HG03558 (cell line): ENCODE measurements at regions not wholly inside any gene's neighbourhood (a gene's known extent, or its start where the extent isn't known, plus 50 kb on each side); places are given as distances from the start of the nearest gene placed in this dataset.

ENCODE experiments used
- ATAC-seq: cut with Tn5 transposase; IDR thresholded peaks from one replicate; pipeline ENCODE4 v1.9.1; 2021; ENCODE audit warnings: moderate number of reproducible peaks; ENCODE audit not compliant: unreplicated experiment; ENCODE audit errors: extremely low read depth

- ATAC-seq = no peak
Measured at GRCh38 chr20:11354846-11355245, 562.8 kb upstream of the BTBD3 start.

GRCh38 chr20:11355345-11355744, 562.3 kb upstream of the BTBD3 start:
- no peak for ATAC-seq

DNA sequence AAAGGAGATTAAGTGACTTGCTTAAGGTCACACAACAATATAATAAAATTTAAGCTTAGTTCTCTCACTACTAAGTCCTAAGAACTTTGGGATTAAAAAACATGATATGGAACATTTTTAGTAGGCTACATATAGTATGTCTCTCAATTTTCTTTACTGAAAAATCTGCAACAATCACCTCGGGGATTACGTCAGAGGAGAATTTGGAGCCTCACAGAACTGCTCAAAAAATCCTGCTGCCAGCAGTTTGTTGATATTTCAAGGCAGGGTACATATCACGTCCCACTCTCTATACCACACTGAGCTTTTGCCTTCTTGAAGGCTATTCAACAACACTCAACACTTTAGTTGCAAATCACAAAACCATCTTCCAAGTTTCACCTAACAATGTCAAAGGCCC, 561.6 kb upstream of the BTBD3 start:
- ATAC-seq = no peak

GRCh38 chr20:11362450-11362849, 555.2 kb upstream of the BTBD3 start:
- ATAC-seq = no peak

GRCh38 chr20:11364736-11365135, 553.0 kb upstream of the BTBD3 start:
- no peak for ATAC-seq

DNA sequence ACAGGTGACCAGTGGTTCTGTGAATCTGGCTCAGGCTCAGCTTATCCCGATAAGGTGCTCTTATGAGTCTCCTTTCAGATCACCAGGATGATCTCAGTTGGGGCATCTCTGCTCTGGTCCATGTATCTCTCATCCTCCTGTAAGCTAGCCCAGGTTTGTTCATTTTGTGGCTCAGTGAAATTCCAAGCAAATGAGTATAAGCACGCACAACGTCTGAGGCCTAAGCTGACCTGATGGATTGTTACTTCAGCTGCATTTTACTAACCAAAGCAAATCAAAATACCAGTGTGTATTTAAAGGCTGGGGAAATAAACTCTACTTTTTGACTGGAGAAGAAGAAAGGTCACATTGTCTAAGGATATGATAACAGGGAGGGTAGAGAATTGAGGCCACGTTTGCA, 551.0 kb upstream of the BTBD3 start:
- ATAC-seq = no peak

GRCh38 chr20:11368499-11368898, 549.2 kb upstream of the BTBD3 start:
- ATAC-seq = no peak

GRCh38 chr20:11368965-11369711, 548.6 kb upstream of the BTBD3 start:
- ATAC-seq = no peak

GRCh38 chr20:11371831-11372230, 545.9 kb upstream of the BTBD3 start:
- no peak for ATAC-seq

DNA sequence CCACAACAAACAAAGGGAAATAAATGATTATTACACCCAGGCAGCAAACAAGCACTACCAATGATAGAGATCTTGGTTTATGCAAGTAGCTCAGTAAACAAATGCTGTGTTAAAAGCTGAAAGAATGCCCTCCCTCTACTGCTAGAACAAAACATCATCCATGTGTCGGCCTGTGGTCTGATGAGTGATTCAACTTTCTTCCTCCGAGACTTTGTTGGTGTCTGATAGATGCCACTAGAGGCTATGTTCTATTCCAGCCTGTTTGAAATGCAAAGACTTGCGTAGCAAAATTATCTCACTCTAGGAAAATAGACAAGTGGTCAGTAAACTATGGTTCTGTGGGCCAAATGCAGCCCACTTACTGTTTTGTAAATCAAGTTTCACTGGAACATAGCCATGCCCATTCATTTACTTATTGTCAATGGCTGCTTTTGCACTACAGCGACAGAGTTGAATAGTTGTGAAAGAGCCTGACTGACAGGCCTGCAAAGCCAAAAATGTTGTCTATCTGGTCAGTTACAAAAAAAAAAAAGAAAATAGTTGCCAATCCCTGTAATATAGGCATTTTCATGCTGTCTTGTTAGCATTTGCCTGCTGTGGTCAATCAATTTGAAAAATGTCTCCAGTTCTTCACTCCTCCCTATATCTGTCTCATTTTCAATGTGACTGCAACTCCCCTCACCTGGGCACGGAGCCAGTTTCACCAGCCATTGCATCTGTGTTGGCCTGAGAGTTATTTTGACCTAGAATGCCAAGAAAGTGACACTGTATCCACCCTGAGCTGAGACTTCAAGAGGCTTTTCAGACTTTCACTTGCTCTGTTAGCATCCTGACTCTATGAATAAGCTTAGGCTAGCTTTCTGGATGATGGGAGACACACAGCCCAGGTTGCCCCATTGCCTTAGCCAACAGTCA, 544.6 kb upstream of the BTBD3 start:
- no peak for ATAC-seq

- no peak for ATAC-seq
Measured at GRCh38 chr20:11375335-11375734, 542.4 kb upstream of the BTBD3 start.

DNA sequence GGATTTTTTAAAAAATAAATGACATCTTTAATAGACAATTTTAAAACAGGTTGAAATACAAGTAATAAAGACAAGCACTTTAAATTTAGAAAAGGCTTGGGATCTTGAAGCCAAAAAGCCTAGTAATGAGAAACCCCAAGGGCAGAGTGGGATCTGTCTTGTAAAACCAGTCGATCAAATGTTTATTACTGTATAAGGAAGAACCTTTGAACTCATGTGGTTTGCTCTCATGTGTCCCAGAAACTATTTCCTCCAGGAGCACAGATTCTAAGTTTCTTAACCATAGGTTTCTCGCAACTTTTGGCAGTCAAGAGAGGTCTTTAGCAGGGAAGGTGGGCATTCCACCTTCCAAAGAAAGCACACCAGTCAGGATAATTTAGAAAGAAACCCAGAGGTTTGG, 541.7 kb upstream of the BTBD3 start:
- ATAC-seq = no peak

DNA sequence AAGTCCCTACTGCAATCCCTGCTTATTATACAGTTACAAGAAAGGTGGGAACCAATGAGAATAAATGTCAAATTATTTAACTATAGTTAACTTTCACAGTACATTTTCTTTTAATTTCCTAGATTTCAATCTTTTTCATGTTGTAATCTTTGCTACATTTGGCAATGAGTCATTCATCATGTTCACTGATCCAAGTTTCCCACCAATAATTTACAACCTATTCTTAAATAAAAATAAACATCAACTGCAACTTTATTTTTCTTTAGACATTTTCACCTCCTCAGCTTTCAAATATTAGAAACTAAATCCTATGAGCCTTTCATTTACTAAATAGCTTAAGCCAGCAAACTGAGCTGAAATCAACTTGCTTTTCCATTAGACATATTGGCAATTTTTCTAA, 541.3 kb upstream of the BTBD3 start:
- no peak for ATAC-seq

DNA sequence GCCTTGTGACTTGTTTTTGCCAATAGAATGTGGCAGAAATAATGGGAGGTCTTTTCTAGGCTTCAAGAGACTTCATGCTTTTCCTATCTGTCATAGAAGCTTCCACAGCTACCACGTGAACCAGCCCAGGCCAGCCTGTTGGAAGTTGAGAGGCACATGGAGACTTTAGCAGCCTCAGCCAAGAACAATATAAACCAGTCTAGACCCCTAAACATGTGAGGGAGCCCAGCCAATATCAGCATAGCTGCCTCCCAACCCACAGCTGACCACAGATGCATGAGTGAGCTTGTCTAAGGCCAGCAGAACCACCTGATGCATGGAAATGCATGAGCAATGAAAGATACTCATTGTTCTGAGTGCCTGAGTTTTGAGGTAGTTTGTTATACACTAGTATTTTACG, 540.7 kb upstream of the BTBD3 start:
- no peak for ATAC-seq

DNA sequence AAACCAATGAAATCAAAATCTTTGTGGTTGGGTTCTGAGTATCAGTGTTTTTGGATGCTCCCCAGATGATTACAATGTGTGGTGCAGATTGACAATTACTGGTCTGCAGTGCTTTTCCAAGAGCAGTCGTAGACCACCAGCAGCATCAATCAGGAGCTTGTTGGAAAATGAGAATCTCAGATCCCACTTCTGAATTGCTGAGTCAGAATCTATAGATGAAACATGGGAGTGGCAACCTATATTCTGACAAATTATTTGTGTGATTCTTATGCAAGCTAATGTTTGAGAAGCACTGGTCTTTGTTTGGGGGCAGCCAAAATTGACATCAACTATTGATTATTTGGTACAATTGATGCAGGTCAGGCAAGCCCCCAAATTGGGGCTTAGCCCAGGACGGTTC, 539.9 kb upstream of the BTBD3 start:
- no peak for ATAC-seq

GRCh38 chr20:11378252-11378651, 539.4 kb upstream of the BTBD3 start:
- no peak for ATAC-seq

- ATAC-seq = no peak
Measured at GRCh38 chr20:11379257-11380011, 538.3 kb upstream of the BTBD3 start.

- no peak for ATAC-seq
Measured at GRCh38 chr20:11380283-11380682, 537.4 kb upstream of the BTBD3 start.

DNA sequence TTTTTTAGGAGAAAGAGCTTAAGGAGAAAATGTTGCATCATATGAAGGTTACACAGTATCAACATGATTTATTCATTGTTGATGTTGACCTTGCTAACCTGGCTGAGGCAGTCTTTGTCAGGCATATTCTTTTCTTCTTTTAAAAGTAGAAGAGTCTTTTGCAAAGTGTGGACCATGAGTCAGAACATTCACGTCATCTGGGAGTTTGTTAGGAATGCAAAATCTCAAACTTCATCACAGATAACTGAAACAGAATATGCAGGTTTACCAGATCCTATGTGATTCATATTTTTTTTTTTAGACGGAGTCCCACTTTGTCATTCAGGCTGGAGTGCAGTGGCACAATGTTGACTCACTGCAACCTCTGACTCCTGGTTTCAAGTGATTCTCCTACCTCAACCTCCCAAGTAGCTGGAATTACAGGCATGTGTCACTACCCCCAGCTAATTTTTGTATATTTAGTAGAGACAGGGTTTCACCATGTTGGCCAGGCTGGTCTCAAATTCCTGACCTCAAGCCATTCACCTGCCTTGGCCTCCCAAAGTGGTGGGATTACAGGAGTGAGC, 530.4 kb upstream of the BTBD3 start:
- no peak for ATAC-seq

DNA sequence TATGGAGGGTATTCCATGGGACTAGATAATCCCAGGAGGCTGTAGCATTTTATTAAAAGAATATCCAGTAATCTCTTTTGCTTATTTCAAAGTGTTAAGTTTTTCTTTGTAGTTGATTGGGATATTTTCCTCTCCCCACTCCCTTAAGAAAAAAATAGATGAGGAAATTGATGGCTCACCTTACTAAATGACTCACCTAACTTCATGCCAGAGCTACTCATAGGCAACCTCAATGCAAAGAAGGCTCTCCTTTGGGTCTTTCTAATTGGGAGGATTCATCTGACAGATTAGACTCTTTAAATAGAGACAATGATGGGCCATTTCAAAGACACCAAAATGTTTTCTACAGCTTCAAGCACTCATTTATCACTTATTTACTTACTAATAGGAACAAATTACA, 528.5 kb upstream of the BTBD3 start:
- ATAC-seq = no peak

GRCh38 chr20:11391591-11391990, 526.1 kb upstream of the BTBD3 start:
- ATAC-seq = no peak
